GM12872 (cell line): ENCODE measurements at regions not wholly inside any gene's neighbourhood (a gene's known extent, or its start where the extent isn't known, plus 50 kb on each side); places are given as distances from the start of the nearest gene placed in this dataset.

ENCODE experiments used
- CTCF ChIP-seq: IDR thresholded peaks from 3 replicates; pipeline ENCODE4 v1.5.1; 2011; ENCODE audit warnings: low read depth, mild to moderate bottlenecking, low read length, moderate library complexity; ENCODE audit not compliant: insufficient read depth

GRCh38 chr4:183798301-183799253, 106.5 kb upstream of the STOX2 start:
- no peak for TF ChIP-seq CTCF

- no peak for TF ChIP-seq CTCF
Measured at GRCh38 chr4:183801457-183802165, 103.5 kb upstream of the STOX2 start.

DNA sequence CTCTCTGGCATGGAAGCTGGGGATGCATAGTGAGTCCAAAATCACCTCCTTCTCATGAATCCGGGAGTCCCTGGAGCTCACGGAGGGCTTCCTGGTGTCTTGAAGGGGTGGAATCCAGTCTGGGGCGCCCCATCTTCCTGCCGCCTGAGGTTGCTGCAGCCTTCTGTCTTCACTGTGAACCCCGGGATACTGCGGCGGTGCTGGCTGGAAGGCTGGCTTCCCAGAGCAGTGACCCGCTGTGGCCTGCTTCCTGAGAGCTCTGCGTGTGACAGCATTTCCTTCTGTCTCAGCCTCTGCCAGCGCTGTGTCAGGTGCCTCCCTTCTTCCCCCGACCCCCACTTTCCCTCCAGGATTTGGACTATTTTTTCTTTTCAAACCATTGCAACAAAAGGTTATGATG, 98.8 kb upstream of the STOX2 start:
- no peak for TF ChIP-seq CTCF

DNA sequence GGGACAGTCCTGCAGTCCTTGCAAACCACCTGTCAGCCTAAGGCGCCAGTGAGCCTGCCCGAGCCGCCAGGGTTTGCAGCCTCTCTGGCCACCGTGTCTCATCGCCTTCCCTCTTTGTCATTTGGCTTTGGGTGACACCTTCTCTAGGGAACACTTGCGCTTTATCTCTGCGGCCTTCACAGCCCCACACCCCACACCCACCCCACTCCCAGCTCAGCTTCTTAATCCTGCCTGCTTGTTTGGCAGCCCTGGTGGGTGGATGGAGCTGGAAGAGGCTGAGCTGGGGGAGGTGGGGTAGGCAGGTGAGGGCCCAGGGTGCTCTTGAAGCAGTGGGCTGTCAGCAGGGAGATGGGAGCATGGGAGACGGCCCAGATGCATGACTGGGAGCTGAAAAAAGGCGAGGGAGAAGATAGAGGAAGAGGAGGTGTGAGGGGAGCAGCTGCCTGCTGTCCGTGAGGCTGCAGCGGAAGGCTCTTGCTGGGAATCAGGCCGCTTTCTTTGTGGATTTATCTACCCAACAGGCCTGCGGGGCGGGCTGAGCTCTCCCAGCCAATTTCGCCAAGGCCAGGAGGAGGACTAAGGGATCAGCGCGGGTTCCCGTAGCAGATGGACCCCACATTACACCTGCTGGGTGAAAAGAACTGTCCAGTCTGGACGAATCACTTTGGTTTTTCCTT, 97.5 kb upstream of the STOX2 start:
- no peak for TF ChIP-seq CTCF

DNA sequence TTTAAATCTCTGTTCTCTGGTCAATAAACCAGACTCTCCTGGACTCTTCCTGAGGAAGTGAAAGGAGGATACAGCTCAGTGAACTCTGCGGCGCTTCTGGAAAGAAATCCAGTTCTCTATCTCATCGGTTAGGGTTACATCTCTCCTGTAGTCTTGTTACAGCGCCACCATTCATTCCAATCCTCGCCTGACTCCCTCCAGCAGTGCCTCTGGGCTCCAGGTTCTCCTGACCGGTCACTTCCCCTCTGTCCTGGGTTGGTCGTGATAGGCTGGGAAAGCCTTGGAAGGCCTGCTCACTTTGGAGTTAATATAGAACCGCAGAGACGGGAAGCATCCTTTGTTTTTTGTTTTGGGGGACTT, 97.0 kb upstream of the STOX2 start:
- TF ChIP-seq CTCF, result no peak

DNA sequence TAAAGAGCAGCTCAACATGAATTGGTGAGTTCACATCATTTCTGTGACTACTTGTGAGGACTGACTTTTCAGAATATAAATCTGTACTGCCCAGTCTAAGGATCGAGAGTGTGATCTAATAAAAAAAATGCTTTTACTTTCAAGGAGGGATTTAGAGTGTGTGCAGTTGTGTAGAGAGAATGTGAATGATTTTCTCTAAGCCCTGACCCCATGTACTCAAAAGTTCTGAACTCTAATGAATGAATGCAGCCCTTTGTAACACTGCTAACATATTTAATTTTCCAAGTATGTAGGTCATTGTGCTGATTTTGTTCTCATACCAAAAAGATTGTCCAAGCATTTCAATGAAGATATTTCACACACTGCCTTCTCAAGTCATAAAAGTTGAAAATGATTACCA, 92.5 kb upstream of the STOX2 start:
- no peak for TF ChIP-seq CTCF

GRCh38 chr4:183814461-183814860, 90.6 kb upstream of the STOX2 start:
- no peak for TF ChIP-seq CTCF
